Liver (tissue), 8 donors: ENCODE measurements at regions not wholly inside any gene's neighbourhood (a gene's known extent, or its start where the extent isn't known, plus 50 kb on each side); places are given as distances from the start of the nearest gene placed in this dataset.

Experiments
- DNase-seq: peaks from one replicate; pipeline ENCODE4 v3.0.0-alpha.2; 2017; ENCODE audit warnings: low spot score
- H3K27ac ChIP-seq, 2 donors: one replicate each; pipeline ENCODE4 v1.7.0; 2013; ENCODE audit warnings: inconsistent platforms in 2 of 2, low read length in 2 of 2, control low read depth in 1 of 2, low read depth in 1 of 2, mild to moderate bottlenecking in 1 of 2
- H3K27me3 ChIP-seq, 4 donors: one replicate each; pipeline versions ENCODE4 v1.6.1 to v1.7.0; 2013; ENCODE audit warnings: low read length in 3 of 4, inconsistent platforms in 1 of 4, mild to moderate bottlenecking in 1 of 4, moderate library complexity in 1 of 4; ENCODE audit not compliant: control insufficient read depth in 4 of 4, insufficient read depth in 4 of 4
- H3K36me3 ChIP-seq, 4 donors: one replicate each; pipeline versions ENCODE4 v1.6.1 to v1.7.0; 2013; ENCODE audit warnings: low read length in 3 of 4, mild to moderate bottlenecking in 3 of 4, low read depth in 1 of 4, moderate library complexity in 1 of 4; ENCODE audit not compliant: control insufficient read depth in 4 of 4, insufficient read depth in 3 of 4
- H3K4me1 ChIP-seq, 4 donors: one replicate each; pipeline versions ENCODE4 v1.6.1 to v1.7.0; 2013; ENCODE audit warnings: low read length in 3 of 4, mild to moderate bottlenecking in 3 of 4, moderate library complexity in 1 of 4; ENCODE audit not compliant: control insufficient read depth in 4 of 4, insufficient read depth in 4 of 4
- H3K4me3 ChIP-seq, 3 donors: one replicate each; pipeline versions ENCODE4 v1.6.1 to v1.7.0; 2013; ENCODE audit warnings: low read length in 3 of 3, control low read depth in 1 of 3, low read depth in 1 of 3, mild to moderate bottlenecking in 1 of 3
- H3K9ac ChIP-seq, 2 donors: one replicate each; pipeline ENCODE4 v1.7.0; 2013; ENCODE audit warnings: low read length in 2 of 2, mild to moderate bottlenecking in 2 of 2, moderate library complexity in 2 of 2, control low read depth in 1 of 2, low read depth in 1 of 2
- H3K9me3 ChIP-seq, 4 donors: one replicate each; pipeline versions ENCODE4 v1.6.1 to v1.7.0; 2013; ENCODE audit warnings: low read length in 3 of 4; ENCODE audit not compliant: control insufficient read depth in 4 of 4
- EGR1 ChIP-seq, 2 donors: IDR thresholded peaks; 2 replicates each; pipeline ENCODE4 v1.6.1; 2016 to 2018; ENCODE audit warnings: antibody characterized with exemption in 2 of 2, low read depth in 2 of 2
- FOXA1 ChIP-seq: IDR thresholded peaks from 2 replicates; pipeline ENCODE4 v1.6.1; 2016; ENCODE audit warnings: antibody characterized with exemption
- GABPA ChIP-seq, 2 donors: IDR thresholded peaks in 1 of 2; conservative IDR thresholded peaks in 1 of 2; 2 replicates each; pipeline ENCODE4 v1.6.1; 2016; ENCODE audit warnings: antibody characterized with exemption in 2 of 2, mild to moderate bottlenecking in 1 of 2, moderate library complexity in 1 of 2
- HNF4A ChIP-seq, 2 donors: conservative IDR thresholded peaks; 2 replicates each; pipeline ENCODE4 v1.6.1; 2016; ENCODE audit warnings: antibody characterized with exemption in 2 of 2, mild to moderate bottlenecking in 2 of 2
- HNF4G ChIP-seq: IDR thresholded peaks from 2 replicates; pipeline ENCODE4 v1.6.1; 2016; ENCODE audit warnings: antibody characterized with exemption
- JUND ChIP-seq, 2 donors: IDR thresholded peaks; 2 replicates each; pipeline ENCODE4 v1.6.1; 2016; ENCODE audit warnings: antibody characterized with exemption in 2 of 2
- RAD21 ChIP-seq, 2 donors: IDR thresholded peaks; 2 replicates each; pipeline ENCODE4 v1.6.1; 2016; ENCODE audit warnings: antibody characterized with exemption in 2 of 2, mild to moderate bottlenecking in 2 of 2
- RXRA ChIP-seq, 2 donors: IDR thresholded peaks; 2 replicates each; pipeline ENCODE4 v1.6.1; 2017 to 2018; ENCODE audit warnings: antibody characterized with exemption in 2 of 2, mild to moderate bottlenecking in 1 of 2
- SP1 ChIP-seq: IDR thresholded peaks from 2 replicates; pipeline ENCODE4 v1.6.1; 2018; ENCODE audit warnings: antibody characterized with exemption, mild to moderate bottlenecking
- TAF1 ChIP-seq: conservative IDR thresholded peaks from 2 replicates; pipeline ENCODE4 v1.6.1; 2016; ENCODE audit warnings: antibody characterized with exemption, mild to moderate bottlenecking
- YY1 ChIP-seq: IDR thresholded peaks from 2 replicates; pipeline ENCODE4 v1.6.1; 2016; ENCODE audit warnings: antibody characterized with exemption, mild to moderate bottlenecking
- WGBS: extraction: QIAGEN DNeasy Blood & Tissue Kit; methylation state at CpG from one replicate; pipeline ENCODE4 v1.1.7; 2013; 5-methylcytosine and 5-hydroxymethylcytosine counted together
- TF ChIP-seq, protein P1 (sequence below): IDR thresholded peaks from 2 replicates; pipeline ENCODE4 v1.6.1; 2016; ENCODE audit warnings: antibody characterized with exemption, mild to moderate bottlenecking
- TF ChIP-seq, protein P2 (sequence below): fragments of 150-350 bp; IDR thresholded peaks from 2 replicates; pipeline ENCODE4 v1.5.1; 2017; ENCODE audit warnings: improper control_type of control experiment, low read depth, low read length; ENCODE audit not compliant: missing input control
- TF ChIP-seq, protein P3 (sequence below): IDR thresholded peaks from 2 replicates; pipeline ENCODE4 v1.6.1; 2016; ENCODE audit warnings: antibody characterized with exemption
- TF ChIP-seq, protein P4 (sequence below): IDR thresholded peaks from 2 replicates; pipeline ENCODE4 v1.6.1; 2016; ENCODE audit warnings: antibody characterized with exemption
- donor health status: healthy.
- donor health status: healthy.
- donor health status: healthy.
- donor health status: healthy.
- donor health status: healthy.

DNA sequence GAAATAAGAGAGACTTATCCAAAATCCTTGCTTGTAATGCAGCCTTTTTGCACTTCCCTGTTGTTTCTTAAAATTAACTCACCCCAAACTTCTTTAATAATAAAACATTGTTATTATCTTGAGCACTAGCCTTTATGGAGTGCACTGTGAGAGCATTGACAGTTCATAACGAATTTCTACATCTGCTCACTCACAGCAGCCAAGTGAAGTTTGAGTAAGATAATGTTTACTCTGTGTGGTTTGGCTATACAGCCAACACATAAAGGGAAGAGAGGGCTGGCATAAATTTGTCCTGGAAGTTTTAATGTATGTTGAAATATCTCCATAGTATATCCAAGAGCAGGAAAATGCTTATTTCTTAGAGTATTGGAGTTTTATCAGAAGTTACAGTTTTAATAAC, 227.9 kb downstream of the FRK start:
- Histone ChIP-seq H3K4me1 (no peaks in the 10 kb centered on the region), H3K9me3 (no peaks in the 10 kb centered on the region), H3K9ac (no peak overlapping the region), H3K27ac (no peak overlapping the region), H3K4me3 (no peak overlapping the region), H3K27me3 (no peaks in the 10 kb centered on the region), H3K36me3 (no peaks in the 10 kb centered on the region)
- TF ChIP-seq, protein P1, sequence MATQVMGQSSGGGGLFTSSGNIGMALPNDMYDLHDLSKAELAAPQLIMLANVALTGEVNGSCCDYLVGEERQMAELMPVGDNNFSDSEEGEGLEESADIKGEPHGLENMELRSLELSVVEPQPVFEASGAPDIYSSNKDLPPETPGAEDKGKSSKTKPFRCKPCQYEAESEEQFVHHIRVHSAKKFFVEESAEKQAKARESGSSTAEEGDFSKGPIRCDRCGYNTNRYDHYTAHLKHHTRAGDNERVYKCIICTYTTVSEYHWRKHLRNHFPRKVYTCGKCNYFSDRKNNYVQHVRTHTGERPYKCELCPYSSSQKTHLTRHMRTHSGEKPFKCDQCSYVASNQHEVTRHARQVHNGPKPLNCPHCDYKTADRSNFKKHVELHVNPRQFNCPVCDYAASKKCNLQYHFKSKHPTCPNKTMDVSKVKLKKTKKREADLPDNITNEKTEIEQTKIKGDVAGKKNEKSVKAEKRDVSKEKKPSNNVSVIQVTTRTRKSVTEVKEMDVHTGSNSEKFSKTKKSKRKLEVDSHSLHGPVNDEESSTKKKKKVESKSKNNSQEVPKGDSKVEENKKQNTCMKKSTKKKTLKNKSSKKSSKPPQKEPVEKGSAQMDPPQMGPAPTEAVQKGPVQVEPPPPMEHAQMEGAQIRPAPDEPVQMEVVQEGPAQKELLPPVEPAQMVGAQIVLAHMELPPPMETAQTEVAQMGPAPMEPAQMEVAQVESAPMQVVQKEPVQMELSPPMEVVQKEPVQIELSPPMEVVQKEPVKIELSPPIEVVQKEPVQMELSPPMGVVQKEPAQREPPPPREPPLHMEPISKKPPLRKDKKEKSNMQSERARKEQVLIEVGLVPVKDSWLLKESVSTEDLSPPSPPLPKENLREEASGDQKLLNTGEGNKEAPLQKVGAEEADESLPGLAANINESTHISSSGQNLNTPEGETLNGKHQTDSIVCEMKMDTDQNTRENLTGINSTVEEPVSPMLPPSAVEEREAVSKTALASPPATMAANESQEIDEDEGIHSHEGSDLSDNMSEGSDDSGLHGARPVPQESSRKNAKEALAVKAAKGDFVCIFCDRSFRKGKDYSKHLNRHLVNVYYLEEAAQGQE, result no peak
- TF ChIP-seq GABPA (IDR thresholded peaks at IDR 0.05 in 1 of 2, conservative IDR thresholded peaks at IDR 0.05 in 1 of 2) (no peak), JUND (IDR thresholded peaks at IDR 0.05) (no peak), HNF4A (conservative IDR thresholded peaks at IDR 0.05) (no peak), TAF1 (no peak), HNF4G (no peak), RXRA (IDR thresholded peaks at IDR 0.05) (no peak), RAD21 (IDR thresholded peaks at IDR 0.05) (no peak), YY1 (no peak)
- TF ChIP-seq, protein P2, sequence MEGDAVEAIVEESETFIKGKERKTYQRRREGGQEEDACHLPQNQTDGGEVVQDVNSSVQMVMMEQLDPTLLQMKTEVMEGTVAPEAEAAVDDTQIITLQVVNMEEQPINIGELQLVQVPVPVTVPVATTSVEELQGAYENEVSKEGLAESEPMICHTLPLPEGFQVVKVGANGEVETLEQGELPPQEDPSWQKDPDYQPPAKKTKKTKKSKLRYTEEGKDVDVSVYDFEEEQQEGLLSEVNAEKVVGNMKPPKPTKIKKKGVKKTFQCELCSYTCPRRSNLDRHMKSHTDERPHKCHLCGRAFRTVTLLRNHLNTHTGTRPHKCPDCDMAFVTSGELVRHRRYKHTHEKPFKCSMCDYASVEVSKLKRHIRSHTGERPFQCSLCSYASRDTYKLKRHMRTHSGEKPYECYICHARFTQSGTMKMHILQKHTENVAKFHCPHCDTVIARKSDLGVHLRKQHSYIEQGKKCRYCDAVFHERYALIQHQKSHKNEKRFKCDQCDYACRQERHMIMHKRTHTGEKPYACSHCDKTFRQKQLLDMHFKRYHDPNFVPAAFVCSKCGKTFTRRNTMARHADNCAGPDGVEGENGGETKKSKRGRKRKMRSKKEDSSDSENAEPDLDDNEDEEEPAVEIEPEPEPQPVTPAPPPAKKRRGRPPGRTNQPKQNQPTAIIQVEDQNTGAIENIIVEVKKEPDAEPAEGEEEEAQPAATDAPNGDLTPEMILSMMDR, result no peak
- TF ChIP-seq, protein P3, sequence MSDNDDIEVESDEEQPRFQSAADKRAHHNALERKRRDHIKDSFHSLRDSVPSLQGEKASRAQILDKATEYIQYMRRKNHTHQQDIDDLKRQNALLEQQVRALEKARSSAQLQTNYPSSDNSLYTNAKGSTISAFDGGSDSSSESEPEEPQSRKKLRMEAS, result no peak
- 13% methylated on average over 1 of the region's 1 CpG for WGBS
- no peak for DNase-seq

DNA sequence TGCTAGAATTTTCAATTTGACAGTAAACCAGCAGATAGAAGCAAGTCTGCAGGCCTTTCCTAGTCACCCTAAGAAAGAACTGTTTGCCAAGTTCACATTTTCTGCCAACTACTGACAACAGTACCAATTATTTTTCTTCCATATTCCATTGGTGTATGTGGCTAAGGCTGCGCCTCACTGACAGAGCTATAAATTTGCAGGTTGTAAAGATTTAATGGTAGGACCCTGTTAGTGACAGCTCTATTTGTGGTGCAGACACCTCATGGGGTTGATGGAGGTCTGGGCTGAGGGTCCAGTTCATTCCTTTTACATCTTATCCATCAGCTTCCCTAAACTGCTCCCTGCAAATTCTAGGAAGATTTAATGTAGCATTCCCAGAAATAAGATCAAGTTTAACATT, 228.5 kb downstream of the FRK start:
- WGBS, result 92% methylated on average over 1 of the region's 1 CpG
- Histone ChIP-seq H3K4me1 (no peaks in the 10 kb centered on the region), H3K9ac (no peak overlapping the region), H3K9me3 (no peaks in the 10 kb centered on the region), H3K27me3 (no peaks in the 10 kb centered on the region), H3K4me3 (no peak overlapping the region), H3K36me3 (no peaks in the 10 kb centered on the region), H3K27ac (no peak overlapping the region)
- DNase-seq, result no peak
- TF ChIP-seq FOXA1 (no peak), TAF1 (no peak), JUND (IDR thresholded peaks at IDR 0.05) (no peak), YY1 (no peak), SP1 (no peak), RXRA (IDR thresholded peaks at IDR 0.05) (no peak), GABPA (IDR thresholded peaks at IDR 0.05 in 1 of 2, conservative IDR thresholded peaks at IDR 0.05 in 1 of 2) (no peak), EGR1 (IDR thresholded peaks at IDR 0.05; ENCODE audit: low read depth in 2 of 2) (no peak)
- TF ChIP-seq, protein P3, result no peak
- TF ChIP-seq, protein P4, sequence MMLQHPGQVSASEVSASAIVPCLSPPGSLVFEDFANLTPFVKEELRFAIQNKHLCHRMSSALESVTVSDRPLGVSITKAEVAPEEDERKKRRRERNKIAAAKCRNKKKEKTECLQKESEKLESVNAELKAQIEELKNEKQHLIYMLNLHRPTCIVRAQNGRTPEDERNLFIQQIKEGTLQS, result no peak
